OCI-LY7 (cell line): ENCODE measurements at regions not wholly inside any gene's neighbourhood (a gene's known extent, or its start where the extent isn't known, plus 50 kb on each side); places are given as distances from the start of the nearest gene placed in this dataset.

Source experiments
- EZH2phosphoT487 ChIP-seq: fragments of 200-600 bp; sonication (generic); IDR thresholded peaks from 2 replicates; pipeline ENCODE4 v1.6.1; 2018; ENCODE audit warnings: low read depth, borderline replicate concordance, mild to moderate bottlenecking, mixed run types, antibody characterized with exemption, low read length, moderate library complexity, mixed read lengths
- TF ChIP-seq, protein P1 (sequence below): fragments of 200-600 bp; sonication (generic); conservative IDR thresholded peaks from 2 replicates; pipeline ENCODE4 v1.5.1; 2014; ENCODE audit warnings: mild to moderate bottlenecking, antibody characterized with exemption, low read length, moderate library complexity, mixed read lengths

DNA sequence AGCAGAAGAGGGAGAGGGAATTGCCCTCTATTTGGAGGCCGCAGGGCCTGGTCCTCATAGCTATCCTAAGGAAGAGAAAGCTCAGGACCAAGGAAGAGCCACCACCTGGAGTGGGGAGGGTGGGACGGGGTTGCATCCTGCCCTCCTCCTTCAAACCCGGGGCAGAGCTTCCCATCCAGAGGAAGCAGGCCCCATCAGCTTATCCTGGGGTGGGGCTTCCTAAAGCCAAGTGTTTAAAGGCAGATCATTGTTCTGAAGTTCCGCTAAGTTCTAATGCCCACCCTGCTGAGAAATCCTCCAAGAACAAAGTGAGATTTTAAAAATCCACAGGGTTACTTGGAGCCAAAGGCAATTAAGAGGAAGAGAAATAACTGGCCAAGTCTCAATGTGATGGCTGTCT is 210.3 kb downstream of the C9orf152 start:
- TF ChIP-seq, protein P1, sequence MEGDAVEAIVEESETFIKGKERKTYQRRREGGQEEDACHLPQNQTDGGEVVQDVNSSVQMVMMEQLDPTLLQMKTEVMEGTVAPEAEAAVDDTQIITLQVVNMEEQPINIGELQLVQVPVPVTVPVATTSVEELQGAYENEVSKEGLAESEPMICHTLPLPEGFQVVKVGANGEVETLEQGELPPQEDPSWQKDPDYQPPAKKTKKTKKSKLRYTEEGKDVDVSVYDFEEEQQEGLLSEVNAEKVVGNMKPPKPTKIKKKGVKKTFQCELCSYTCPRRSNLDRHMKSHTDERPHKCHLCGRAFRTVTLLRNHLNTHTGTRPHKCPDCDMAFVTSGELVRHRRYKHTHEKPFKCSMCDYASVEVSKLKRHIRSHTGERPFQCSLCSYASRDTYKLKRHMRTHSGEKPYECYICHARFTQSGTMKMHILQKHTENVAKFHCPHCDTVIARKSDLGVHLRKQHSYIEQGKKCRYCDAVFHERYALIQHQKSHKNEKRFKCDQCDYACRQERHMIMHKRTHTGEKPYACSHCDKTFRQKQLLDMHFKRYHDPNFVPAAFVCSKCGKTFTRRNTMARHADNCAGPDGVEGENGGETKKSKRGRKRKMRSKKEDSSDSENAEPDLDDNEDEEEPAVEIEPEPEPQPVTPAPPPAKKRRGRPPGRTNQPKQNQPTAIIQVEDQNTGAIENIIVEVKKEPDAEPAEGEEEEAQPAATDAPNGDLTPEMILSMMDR, result no peak
- no peak for TF ChIP-seq EZH2phosphoT487
